ENCODE measurements at regions not wholly inside any gene's neighbourhood (a gene's known extent, or its start where the extent isn't known, plus 50 kb on each side); places are given as distances from the start of the nearest gene placed in this dataset.
"Not testable (repeated sequence)": the region's sequence is repeated elsewhere in the genome, so short reads cannot be mapped to it uniquely, and the experiment has no call there.

DNA sequence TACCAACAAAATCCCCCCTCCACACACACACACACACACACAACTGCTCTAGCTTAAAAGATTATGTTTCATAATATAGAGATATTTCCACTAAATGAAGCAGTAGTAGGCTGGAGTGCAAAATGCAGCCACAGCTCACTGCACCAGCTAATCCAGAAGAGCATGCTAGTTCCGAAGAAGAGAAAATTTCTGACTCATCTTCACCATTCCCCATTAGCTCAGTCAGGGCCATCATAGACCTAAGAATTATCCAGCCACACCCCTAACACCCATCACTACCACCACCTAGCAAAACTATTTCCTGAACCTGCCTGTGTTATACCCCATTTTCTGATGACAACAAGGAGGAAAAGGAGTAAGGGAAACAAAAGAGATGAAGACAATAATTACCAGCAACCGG lies 67.1 kb upstream of the UBE2E2 start:
- Histone ChIP-seq H3K9me3 (no peaks in the 10 kb centered on the region), H3K4me1 (no peaks in the 10 kb centered on the region), H3K27ac (no peak overlapping the region), H3K27me3 (no peaks in the 10 kb centered on the region), H3K4me3 (no peak overlapping the region), H3K36me3 (no peaks in the 10 kb centered on the region)
- TF ChIP-seq POLR2A (IDR thresholded peaks at IDR 0.05) (no peak), EP300 (IDR thresholded peaks at IDR 0.05; ENCODE audit: low read depth) (no peak), POLR2AphosphoS5 (IDR thresholded peaks at IDR 0.05) (no peak)
- TF ChIP-seq, protein P1, sequence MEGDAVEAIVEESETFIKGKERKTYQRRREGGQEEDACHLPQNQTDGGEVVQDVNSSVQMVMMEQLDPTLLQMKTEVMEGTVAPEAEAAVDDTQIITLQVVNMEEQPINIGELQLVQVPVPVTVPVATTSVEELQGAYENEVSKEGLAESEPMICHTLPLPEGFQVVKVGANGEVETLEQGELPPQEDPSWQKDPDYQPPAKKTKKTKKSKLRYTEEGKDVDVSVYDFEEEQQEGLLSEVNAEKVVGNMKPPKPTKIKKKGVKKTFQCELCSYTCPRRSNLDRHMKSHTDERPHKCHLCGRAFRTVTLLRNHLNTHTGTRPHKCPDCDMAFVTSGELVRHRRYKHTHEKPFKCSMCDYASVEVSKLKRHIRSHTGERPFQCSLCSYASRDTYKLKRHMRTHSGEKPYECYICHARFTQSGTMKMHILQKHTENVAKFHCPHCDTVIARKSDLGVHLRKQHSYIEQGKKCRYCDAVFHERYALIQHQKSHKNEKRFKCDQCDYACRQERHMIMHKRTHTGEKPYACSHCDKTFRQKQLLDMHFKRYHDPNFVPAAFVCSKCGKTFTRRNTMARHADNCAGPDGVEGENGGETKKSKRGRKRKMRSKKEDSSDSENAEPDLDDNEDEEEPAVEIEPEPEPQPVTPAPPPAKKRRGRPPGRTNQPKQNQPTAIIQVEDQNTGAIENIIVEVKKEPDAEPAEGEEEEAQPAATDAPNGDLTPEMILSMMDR (IDR thresholded peaks at IDR 0.05) = no peak
- no peak for DNase-seq
- intact Hi-C loops (cut with DNase I; ENCODE audit: low total_unique reads) (no loop called here), in situ Hi-C loops (cut with MboI; ENCODE audit: low pct_ligation_motif_present in 1 of 4, low pct_unique_long_range_greater_than_20kb in 1 of 4, low sequenced_read_pairs in 3 of 4) (no loop called here)
- 83 to 89% methylated on average over 2 of the region's 2 CpGs for WGBS, 2 donors (ENCODE audit: low coverage in 1 of 2)

DNA sequence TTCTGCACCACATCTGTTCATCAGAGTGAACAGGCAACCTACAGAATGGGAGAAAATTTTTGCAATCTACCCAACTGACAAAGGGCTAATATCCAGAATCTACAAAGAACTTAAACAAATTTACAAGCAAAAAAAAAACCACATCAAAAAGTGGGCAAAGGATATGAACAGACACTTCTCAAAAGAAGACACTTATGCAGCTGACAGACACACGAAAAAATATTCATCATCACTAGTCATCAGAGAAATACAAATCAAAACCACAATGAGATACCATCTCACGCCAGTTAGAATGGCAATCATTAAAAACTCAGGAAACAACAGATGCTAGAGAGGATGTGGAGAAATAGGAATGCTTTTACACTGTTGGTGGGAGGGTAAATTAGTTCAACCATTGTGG lies 59.1 kb upstream of the UBE2E2 start:
- DNase-seq; H3K36me3 ChIP-seq; H3K27me3 ChIP-seq; intact Hi-C loops (cut with DNase I; ENCODE audit: low total_unique reads); H3K4me3 ChIP-seq; in situ Hi-C loops (cut with MboI; ENCODE audit: low pct_ligation_motif_present in 1 of 4, low pct_unique_long_range_greater_than_20kb in 1 of 4, low sequenced_read_pairs in 3 of 4); H3K9me3 ChIP-seq; H3K4me1 ChIP-seq; H3K27ac ChIP-seq: not testable (repeated sequence)
- WGBS, 2 donors (ENCODE audit: low coverage in 1 of 2) = 50 to 53% methylated on average over 1 to 2 of the region's 2 CpGs

DNA sequence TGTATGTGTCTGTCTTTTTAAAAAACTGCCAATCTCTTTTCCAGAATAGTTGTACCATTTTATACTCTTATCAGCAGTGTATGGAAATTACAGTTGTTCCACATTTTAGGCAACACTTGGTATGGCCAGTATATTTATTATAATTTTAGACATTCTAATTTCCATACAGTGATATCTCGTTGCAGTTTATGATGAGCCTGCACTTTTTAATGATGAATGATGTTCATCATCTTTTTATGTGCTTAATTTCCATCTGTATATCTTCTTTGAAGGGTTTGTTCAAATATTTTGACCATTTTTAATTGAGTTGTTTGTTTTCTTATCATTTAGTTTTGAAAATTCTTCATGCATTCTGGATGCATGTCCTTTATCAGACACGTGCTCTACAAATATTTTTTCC lies 57.0 kb upstream of the UBE2E2 start:
- Histone ChIP-seq H3K9me3 (no peaks in the 10 kb centered on the region), H3K4me1 (no peaks in the 10 kb centered on the region), H3K4me3 (no peak overlapping the region), H3K27ac (no peak overlapping the region), H3K36me3 (no peaks in the 10 kb centered on the region), H3K27me3 (no peaks in the 10 kb centered on the region)
- TF ChIP-seq POLR2A (IDR thresholded peaks at IDR 0.05) (no peak), EP300 (IDR thresholded peaks at IDR 0.05; ENCODE audit: low read depth) (no peak), POLR2AphosphoS5 (IDR thresholded peaks at IDR 0.05) (no peak)
- TF ChIP-seq, protein P1 (IDR thresholded peaks at IDR 0.05) = no peak
- intact Hi-C loops (cut with DNase I; ENCODE audit: low total_unique reads) = no loop called here
- in situ Hi-C loops (cut with MboI; ENCODE audit: low pct_ligation_motif_present in 1 of 4, low pct_unique_long_range_greater_than_20kb in 1 of 4, low sequenced_read_pairs in 3 of 4) = no loop called here
- no peak for DNase-seq
- 66 to 79% methylated on average over 2 of the region's 2 CpGs for WGBS, 2 donors (ENCODE audit: low coverage in 1 of 2)

DNA sequence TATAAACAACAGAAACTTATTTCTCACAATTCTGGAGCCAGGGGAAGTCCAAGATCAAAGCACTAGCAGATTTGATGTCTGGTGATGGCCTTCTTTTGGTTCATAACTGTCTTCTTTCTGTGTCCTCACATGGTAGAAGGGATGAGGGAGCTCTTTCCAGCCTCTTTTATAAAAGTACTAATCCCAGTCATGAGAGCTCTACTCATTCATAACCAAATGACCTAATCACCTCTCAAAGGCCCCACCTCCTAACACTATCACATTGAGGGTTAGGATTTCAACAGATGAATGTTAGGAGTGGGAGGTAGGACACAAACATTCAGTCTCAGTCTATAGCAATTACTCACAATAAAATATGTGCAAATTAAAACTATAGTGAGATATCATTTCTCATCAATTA lies 50.1 kb upstream of the UBE2E2 start:
- in situ Hi-C loops (cut with MboI; ENCODE audit: low pct_ligation_motif_present in 1 of 4, low pct_unique_long_range_greater_than_20kb in 1 of 4, low sequenced_read_pairs in 3 of 4) = no loop called here
- Histone ChIP-seq H3K36me3 (no peaks in the 10 kb centered on the region), H3K27me3 (no peaks in the 10 kb centered on the region), H3K4me1 (peaks cover 0 to 9% (median 0%) of the 10 kb centered on the region in 4 donors), H3K9me3 (no peaks in the 10 kb centered on the region), H3K4me3 (no peak overlapping the region), H3K27ac (no peak overlapping the region)
- intact Hi-C loops (cut with DNase I; ENCODE audit: low total_unique reads) = no loop called here
- no peak for DNase-seq
- TF ChIP-seq, protein P1 (IDR thresholded peaks at IDR 0.05) = no peak
- TF ChIP-seq EP300 (IDR thresholded peaks at IDR 0.05; ENCODE audit: low read depth) (no peak), POLR2AphosphoS5 (IDR thresholded peaks at IDR 0.05) (no peak), POLR2A (IDR thresholded peaks at IDR 0.05) (no peak)
